ENCODE measurements at regions not wholly inside any gene's neighbourhood (a gene's known extent, or its start where the extent isn't known, plus 50 kb on each side); places are given as distances from the start of the nearest gene placed in this dataset.
A peak's percentile ranks its signal among the peaks of the same experiment; 100 is the strongest.

DNA sequence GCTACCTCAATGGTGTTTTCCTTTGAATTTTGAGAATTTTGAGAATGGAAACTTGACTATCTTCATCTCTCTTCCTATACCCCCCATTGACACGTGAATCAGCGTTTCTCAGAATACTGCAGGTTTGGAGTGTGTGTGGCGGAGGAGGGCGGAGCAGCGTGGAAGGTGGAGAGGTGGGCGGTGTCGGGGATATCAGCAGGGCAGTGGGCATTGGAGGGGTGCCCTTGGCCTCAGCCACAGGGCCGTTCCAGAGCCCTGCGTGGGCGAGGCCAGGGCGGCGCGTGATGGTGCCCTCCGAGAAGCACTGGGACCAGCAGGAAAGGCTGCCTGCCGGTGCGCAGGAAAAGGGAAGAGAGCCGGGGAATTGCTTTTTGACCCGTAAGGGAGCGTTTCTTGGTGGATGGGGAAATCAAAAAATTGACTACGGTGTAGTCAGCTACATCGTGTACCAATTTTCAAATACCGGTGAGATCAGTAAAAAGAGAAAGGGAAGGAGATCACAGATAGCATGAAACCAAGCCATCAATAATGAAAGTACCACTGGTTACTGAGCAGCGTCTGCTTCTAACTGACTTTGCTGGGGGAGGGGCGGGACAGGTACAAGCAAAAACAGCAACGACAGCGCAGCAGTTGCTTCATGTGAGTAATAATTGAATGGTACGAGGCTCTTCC lies 82.7 kb upstream of the DUSP22 start:
- no peak for DNase-seq (ENCODE audit: low read depth)

- DNase-seq (ENCODE audit: low read depth), result no peak
Measured at GRCh38 chr6:210104-210456, 82.2 kb upstream of the DUSP22 start.

DNA sequence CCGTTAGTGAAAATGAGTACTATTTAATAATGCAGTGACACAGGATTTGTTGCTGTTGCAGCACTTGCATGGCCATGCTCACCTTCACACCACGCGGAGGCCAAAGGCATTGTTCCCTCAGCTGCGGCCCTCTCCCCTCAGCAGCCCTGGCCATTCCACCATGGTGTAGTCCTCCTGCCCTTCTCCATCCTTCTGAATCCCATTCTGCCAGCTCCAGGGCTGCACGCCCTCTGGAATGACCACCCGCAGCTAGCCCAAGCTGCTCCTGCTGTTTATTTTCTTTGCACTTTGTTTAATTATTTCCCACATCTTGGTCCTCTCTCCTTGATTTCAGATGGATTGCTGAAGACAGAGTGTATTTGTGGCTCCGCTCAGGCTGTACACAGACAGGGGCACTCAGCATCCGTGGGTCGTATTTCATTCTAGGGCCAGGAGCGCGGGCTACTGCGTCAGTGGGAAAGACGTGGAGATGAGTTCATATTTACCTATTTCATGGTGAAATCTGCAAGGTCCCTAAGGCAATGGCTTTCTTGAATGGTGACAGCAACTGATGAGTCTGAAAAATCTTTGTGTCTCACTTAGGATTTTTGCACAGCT lies 81.4 kb upstream of the DUSP22 start:
- DNase-seq (ENCODE audit: low read depth), result no peak

DNA sequence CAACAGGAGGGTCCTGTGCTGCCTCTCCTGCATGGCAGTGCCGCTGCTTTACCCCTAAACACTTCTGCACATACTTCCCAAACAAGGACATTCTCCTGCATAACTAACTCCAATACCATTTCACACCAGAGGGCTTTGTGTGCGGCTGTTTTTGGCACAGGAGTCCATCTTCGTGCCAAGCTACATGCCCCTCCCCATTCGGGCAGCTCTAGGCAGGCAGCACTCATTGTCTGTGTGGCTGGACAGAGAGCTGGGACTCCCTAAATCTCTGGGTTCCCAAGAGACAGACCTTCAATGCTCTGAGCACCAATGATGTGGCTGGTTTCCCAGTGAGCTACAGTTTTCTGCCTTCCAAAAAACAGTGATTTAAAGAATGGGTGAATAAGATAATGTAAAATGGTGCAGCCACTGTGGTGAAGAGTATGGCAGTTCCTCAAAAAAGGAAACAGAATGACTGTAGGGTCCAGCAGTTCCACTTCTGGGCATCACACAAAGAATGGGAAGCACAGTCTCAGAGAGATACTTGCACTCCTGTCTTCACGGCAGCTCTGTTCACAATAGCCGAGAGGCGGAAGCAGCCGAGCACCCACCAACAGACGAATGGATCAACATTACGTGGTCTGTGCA lies 80.3 kb upstream of the DUSP22 start:
- DNase-seq (ENCODE audit: low read depth), result no peak

GRCh38 chr6:213284-213683 lies 79.0 kb upstream of the DUSP22 start:
- DNase-seq (ENCODE audit: low read depth), result no peak

- no peak for DNase-seq (ENCODE audit: low read depth)
Measured at GRCh38 chr6:214428-214827, 77.9 kb upstream of the DUSP22 start.

DNA sequence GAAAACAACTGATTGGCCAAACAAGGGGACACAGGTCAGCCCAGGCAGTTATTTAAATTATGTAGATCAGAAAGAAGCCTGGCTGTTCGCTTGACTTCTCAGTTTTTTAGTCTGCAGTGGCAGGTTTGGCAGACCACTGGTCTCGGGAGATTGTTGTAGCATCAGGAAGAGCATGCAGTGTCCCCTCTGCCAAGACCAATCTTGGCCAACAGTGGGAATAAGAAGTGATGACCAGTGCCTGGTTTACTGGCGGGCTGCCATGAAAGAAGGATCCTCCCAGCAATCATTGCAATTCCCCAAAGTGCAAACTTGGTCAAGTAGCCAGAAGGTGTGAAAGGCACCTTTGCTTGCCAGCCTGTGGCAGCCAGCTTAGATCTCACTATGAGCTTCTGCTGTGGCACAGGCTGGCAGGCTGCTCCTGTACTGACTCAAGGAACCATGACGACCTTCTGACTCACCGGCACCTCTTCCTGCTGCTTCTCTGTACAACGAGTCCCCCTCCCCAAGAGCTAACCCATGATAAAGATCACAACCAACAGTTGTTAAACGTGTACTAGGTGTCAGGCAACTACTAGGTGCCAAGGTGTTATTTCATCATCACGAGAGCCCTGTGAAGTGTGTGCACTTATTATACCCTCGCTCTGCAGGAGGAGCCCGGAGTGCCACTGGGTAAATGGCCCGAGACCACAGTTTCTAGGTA lies 76.8 kb upstream of the DUSP22 start:
- peak; percentile 46 for DNase-seq (ENCODE audit: low read depth)

DNA sequence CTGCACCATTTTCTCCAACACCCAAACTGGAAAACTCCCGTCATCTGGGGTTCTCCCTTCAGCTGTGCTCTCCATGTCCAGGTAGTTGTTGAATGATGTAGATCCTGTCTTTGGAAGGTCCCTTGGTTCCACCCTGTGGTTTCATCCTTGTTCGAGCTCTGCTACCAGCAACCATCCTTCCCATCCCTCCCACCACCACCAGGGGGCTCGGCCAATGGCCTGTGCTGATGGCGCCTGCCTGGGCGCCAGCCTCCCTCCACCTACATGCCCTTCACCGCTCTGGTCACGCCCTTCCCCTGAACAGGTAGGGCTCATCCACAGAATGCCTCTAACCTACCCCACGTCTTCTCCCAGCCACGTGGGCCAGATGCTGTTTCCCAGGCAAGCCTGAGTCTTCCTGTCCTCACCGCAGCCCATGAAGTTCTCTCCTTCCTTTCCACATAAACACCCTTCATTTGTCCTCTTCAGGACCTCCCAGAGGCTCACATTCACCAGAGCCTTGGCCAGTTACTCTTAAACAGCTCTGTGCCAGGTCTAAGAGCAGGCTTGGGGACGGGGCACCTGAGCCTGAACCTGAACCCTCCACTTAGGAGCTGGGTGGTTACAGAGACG lies 75.1 kb upstream of the DUSP22 start:
- no peak for DNase-seq (ENCODE audit: low read depth)

GRCh38 chr6:218153-219018 lies 73.9 kb upstream of the DUSP22 start:
- no peak for DNase-seq (ENCODE audit: low read depth)

- no peak for DNase-seq (ENCODE audit: low read depth)
Measured at GRCh38 chr6:219019-219570, 73.2 kb upstream of the DUSP22 start.

GRCh38 chr6:219641-220198 lies 72.6 kb upstream of the DUSP22 start:
- DNase-seq (ENCODE audit: low read depth), result no peak

- DNase-seq (ENCODE audit: low read depth), result no peak
Measured at GRCh38 chr6:220312-220711, 72.0 kb upstream of the DUSP22 start.

DNA sequence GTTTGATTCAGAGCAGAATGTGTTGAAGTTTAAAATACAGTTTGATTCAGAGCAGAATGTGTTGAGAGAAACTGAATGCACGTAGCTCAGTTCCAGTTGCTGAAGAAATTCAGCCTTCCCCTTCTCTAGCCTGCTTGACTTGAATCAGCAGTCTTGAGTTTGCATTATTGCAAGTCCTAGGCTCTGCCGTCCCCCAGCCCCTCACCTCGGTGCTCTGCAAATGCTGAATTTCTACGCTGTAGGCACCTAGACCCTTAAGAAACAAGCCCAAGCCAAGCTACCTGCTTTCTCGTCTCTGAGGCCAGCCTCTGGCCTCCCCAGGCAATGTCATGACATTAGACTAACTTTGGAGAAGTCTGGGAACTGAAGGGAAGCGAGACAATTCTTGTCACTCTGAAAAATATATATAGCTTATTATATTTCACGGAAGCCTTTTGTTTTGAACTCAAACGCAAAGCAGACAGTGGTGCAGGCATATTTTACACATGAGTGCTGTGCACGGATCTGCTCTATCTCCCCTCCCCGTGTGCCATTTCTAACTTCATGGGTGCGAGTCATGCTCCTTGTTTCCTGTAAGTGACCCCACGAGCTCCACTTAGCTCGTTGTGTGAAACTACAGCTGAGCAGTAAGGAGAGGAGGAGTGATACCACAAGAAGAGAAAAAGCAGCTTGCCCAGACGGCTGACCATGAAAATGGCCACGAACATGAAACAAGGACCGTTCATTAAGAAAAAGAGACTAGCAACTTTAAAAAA lies 71.4 kb upstream of the DUSP22 start:
- no peak for DNase-seq (ENCODE audit: low read depth)

DNA sequence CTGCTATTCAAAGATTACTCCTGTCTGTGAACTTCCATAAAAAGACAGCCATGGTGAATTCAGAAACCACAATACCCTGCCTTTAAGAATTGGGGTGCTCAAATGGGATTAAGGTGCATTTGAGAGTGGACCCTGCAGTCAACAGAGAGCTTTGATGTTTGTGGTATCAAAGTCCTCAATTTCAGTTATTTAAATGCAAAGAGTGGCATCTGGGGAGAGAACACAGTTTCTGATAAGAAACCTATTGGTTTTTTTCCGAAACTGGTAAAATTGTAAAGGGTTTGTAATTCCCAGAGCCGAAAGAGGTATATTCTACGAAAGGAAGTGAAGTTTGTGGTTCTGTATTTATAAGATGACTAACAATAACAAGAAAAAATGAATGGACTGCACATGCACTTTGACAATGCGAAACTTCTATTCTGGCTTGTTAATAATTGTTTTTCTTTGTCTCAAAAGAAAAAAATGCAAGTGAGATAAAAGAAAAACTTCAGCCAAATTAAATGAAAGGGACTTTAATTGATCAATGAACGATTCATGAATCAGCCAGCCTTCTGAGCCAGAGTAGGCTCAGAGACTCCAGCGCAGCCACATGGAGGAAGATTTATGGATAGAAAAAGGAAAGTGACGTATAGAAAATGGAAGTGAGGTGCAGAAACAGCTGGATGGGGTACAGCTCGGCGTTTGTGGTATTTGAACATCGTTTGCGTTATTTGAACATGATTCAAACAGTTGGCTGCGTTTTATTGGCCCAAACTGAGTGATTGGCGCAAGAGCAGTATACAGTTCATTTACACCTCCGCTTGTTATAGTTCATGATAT lies 70.5 kb upstream of the DUSP22 start:
- DNase-seq (ENCODE audit: low read depth), result no peak

DNA sequence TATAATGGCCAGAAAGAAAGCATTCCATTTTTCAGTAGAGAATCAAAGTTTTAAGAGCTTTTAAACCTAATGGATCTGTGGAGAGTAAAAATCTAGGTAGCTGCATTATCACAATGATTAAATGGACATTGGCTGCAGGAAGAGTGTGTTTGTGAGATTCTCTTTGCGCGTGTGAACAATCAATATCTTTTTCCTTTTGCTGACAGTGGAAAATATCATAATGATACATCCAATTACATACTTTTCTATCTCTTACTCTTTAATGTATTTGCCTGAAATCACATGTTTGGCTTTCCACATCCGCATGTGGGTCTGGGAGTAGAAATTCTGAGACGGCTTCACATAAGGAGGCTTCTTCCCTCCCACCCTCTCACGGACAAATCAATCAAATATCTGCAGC lies 69.8 kb upstream of the DUSP22 start:
- DNase-seq (ENCODE audit: low read depth), result no peak

- no peak for DNase-seq (ENCODE audit: low read depth)
Measured at GRCh38 chr6:223136-223535, 69.2 kb upstream of the DUSP22 start.

GRCh38 chr6:223763-224162 lies 68.5 kb upstream of the DUSP22 start:
- DNase-seq (ENCODE audit: low read depth), result no peak

DNA sequence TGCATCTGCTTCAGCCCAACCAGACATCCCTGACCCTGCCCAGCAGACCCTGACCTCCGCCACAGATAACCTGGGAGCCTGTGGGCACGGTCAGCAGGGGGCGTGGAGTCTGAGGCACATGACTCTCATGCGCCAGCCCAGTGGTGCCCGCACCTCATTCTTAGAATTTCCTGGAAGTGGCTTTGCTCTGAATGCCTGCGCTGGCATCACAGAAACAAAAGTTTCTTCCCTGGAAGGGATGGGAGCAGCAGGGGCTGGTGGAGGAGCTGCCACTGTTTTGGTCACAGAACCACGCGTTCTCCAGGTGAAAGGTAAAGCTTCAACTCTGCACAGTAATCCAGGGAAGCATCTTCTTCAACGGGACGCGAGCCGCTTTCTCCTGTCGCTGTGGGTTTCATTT lies 67.9 kb upstream of the DUSP22 start:
- DNase-seq (ENCODE audit: low read depth), result no peak

- peak; percentile 53 for DNase-seq (ENCODE audit: low read depth)
Measured at GRCh38 chr6:225121-225721, 67.1 kb upstream of the DUSP22 start.
